H1 (cell line): ENCODE measurements at regions not wholly inside any gene's neighbourhood (a gene's known extent, or its start where the extent isn't known, plus 50 kb on each side); places are given as distances from the start of the nearest gene placed in this dataset.

Source experiments
- CTCF ChIA-PET: fragments of 300-600 bp; sonication (Branson Sonifier 250); formaldehyde crosslinking; loops from one replicate; lab custom pipeline; 2021; ENCODE audit not compliant: partially characterized antibody; lab: Charles Lee
- POLR2A ChIA-PET: fragments of 300-600 bp; sonication (Branson Sonifier 250); formaldehyde crosslinking; loops from one replicate; lab custom pipeline; 2021; ENCODE audit warnings: inconsistent platforms; ENCODE audit not compliant: partially characterized antibody; lab: Charles Lee
- DNase-seq, 2 experiments: peaks; one replicate each; pipeline versions ENCODE4 v3.0.0 to v3.0.0-alpha.2; 2010 to 2022; ENCODE audit warnings: low spot score in 2 of 2, low read depth in 1 of 2, mixed read lengths in 1 of 2
- FAIRE-seq: peaks from 2 replicates; lab custom pipeline; 2011; peaks lifted over from hg19 to GRCh38; lab: Jason Lieb, UNC
- H2AFZ ChIP-seq: 2 replicates; pipeline ENCODE4 v1.8.1; 2012; ENCODE audit warnings: low read length, inconsistent platforms
- H2AK5ac ChIP-seq: 2 replicates; pipeline ENCODE4 v1.6.1; 2013; ENCODE audit warnings: low read depth, low read length
- H2BK120ac ChIP-seq: replicated peaks from 2 replicates; pipeline ENCODE3; 2013; ENCODE audit warnings: low read depth, low read length, inconsistent platforms
- H2BK12ac ChIP-seq: 2 replicates; pipeline ENCODE4 v1.6.1; 2013; ENCODE audit warnings: low read depth, low read length
- H2BK15ac ChIP-seq: 2 replicates; pipeline ENCODE4 v1.6.1; 2013; ENCODE audit warnings: low read length
- H2BK20ac ChIP-seq: 2 replicates; pipeline ENCODE4 v1.6.1; 2013; ENCODE audit warnings: low read length
- H2BK5ac ChIP-seq: 2 replicates; pipeline ENCODE4 v1.6.1; 2013; ENCODE audit warnings: low read depth, low read length
- H3K14ac ChIP-seq: 2 replicates; pipeline ENCODE4 v1.6.1; 2013; ENCODE audit warnings: inconsistent platforms; ENCODE audit not compliant: insufficient read length
- H3K18ac ChIP-seq: 2 replicates; pipeline ENCODE4 v1.6.1; 2013; ENCODE audit warnings: low read length; ENCODE audit errors: extremely low read depth
- H3K23ac ChIP-seq: 2 replicates; pipeline ENCODE4 v1.6.1; 2013; ENCODE audit warnings: inconsistent platforms; ENCODE audit not compliant: insufficient read length
- H3K23me2 ChIP-seq: 2 replicates; pipeline ENCODE4 v1.6.1; 2013; ENCODE audit warnings: low read depth, low read length
- H3K27ac ChIP-seq: 2 replicates; pipeline ENCODE4 v1.6.1; 2011; ENCODE audit warnings: low read depth, low read length, inconsistent platforms
- H3K27me3 ChIP-seq, 4 experiments: replicated peaks in 1 of 4; 1 replicate in 1 of 4; 2 replicates in 3 of 4; pipeline versions ENCODE4 v1.6.1 to v1.8.1; 2011 to 2013; ENCODE audit warnings: low read length in 3 of 4, mild to moderate bottlenecking in 3 of 4, inconsistent platforms in 2 of 4, mixed read lengths in 2 of 4, moderate library complexity in 1 of 4; ENCODE audit not compliant: control insufficient read depth in 3 of 4, insufficient read depth in 3 of 4; ENCODE audit errors: extremely low read depth in 1 of 4
- H3K36me3 ChIP-seq, 4 experiments: 2 replicates each; pipeline versions ENCODE4 v1.6.1 to v1.8.1; 2011 to 2013; ENCODE audit warnings: mild to moderate bottlenecking in 4 of 4, low read length in 3 of 4, moderate library complexity in 2 of 4, control low read depth in 1 of 4, inconsistent platforms in 1 of 4; ENCODE audit not compliant: insufficient read depth in 4 of 4, control insufficient read depth in 2 of 4
- H3K4ac ChIP-seq: replicated peaks from 2 replicates; pipeline ENCODE3; 2013; ENCODE audit warnings: low read length, low read depth, mixed read lengths, inconsistent platforms; ENCODE audit not compliant: insufficient read length
- H3K4me1 ChIP-seq, 4 experiments: replicated peaks in 1 of 4; 1 replicate in 1 of 4; 2 replicates in 3 of 4; pipeline versions ENCODE4 v1.6.1 to v1.8.1; 2011 to 2013; ENCODE audit warnings: low read length in 3 of 4, inconsistent platforms in 2 of 4, mixed read lengths in 1 of 4; ENCODE audit not compliant: insufficient read depth in 4 of 4, control insufficient read depth in 3 of 4
- H3K4me2 ChIP-seq, 2 experiments: 2 replicates each; pipeline versions ENCODE4 v1.6.1 to v1.8.1; 2011 to 2013; ENCODE audit warnings: low read depth in 2 of 2, low read length in 2 of 2, control low read depth in 1 of 2, inconsistent platforms in 1 of 2, mild to moderate bottlenecking in 1 of 2; ENCODE audit not compliant: insufficient read depth in 1 of 2
- H3K4me3 ChIP-seq, 4 experiments: fragments of 200-600, 300-600 bp in 1 of 4; sonication (generic), shearing (Covaris generic), sonication (Bioruptor Twin) in 1 of 4; 2 replicates each; pipeline versions ENCODE4 v1.5.1 to v1.8.1; 2011 to 2016; ENCODE audit warnings: low read length in 4 of 4, low read depth in 3 of 4, control low read depth in 2 of 4, inconsistent platforms in 2 of 4, mild to moderate bottlenecking in 2 of 4, mixed read lengths in 1 of 4, moderate library complexity in 1 of 4; ENCODE audit not compliant: insufficient read depth in 2 of 4; ENCODE audit errors: extremely low read depth in 1 of 4
- H3K56ac ChIP-seq: replicated peaks from 2 replicates; pipeline ENCODE3; 2013; ENCODE audit warnings: low read depth, mild to moderate bottlenecking, mixed read lengths, low read length, inconsistent platforms; ENCODE audit not compliant: insufficient read length
- H3K79me1 ChIP-seq: 2 replicates; pipeline ENCODE4 v1.6.1; 2013; ENCODE audit warnings: low read depth, low read length, control low read depth
- H3K79me2 ChIP-seq, 2 experiments: 2 replicates each; pipeline versions ENCODE4 v1.6.1 to v1.8.1; 2012 to 2013; ENCODE audit warnings: low read length in 2 of 2, mild to moderate bottlenecking in 2 of 2, inconsistent platforms in 1 of 2; ENCODE audit not compliant: insufficient read depth in 2 of 2, control insufficient read depth in 1 of 2
- H3K9ac ChIP-seq, 4 experiments: replicated peaks in 1 of 4; 1 replicate in 1 of 4; 2 replicates in 3 of 4; pipeline versions ENCODE4 v1.6.1 to v1.8.1; 2011 to 2013; ENCODE audit warnings: low read depth in 3 of 4, low read length in 3 of 4, control low read depth in 2 of 4, mild to moderate bottlenecking in 2 of 4, moderate library complexity in 2 of 4, inconsistent platforms in 1 of 4; ENCODE audit errors: extremely low read depth in 1 of 4
- H3K9me3 ChIP-seq, 2 experiments: 2 replicates each; pipeline versions ENCODE4 v1.6.1 to v1.8.1; 2012 to 2013; ENCODE audit warnings: mild to moderate bottlenecking in 2 of 2, moderate library complexity in 2 of 2, control low read depth in 1 of 2, inconsistent platforms in 1 of 2, low read depth in 1 of 2, low read length in 1 of 2, mixed read lengths in 1 of 2; ENCODE audit not compliant: insufficient read depth in 2 of 2
- H4K20me1 ChIP-seq, 2 experiments: replicated peaks in 1 of 2; 2 replicates each; pipeline versions ENCODE3 to v1.8.1; 2011 to 2013; ENCODE audit warnings: inconsistent platforms in 2 of 2, low read length in 2 of 2, mild to moderate bottlenecking in 1 of 2; ENCODE audit not compliant: insufficient read depth in 2 of 2, control insufficient read depth in 1 of 2
- H4K5ac ChIP-seq: 2 replicates; pipeline ENCODE4 v1.6.1; 2013; ENCODE audit warnings: low read length, low read depth, mixed read lengths, inconsistent platforms; ENCODE audit not compliant: insufficient read length
- H4K8ac ChIP-seq: 2 replicates; pipeline ENCODE4 v1.8.0; 2013; ENCODE audit warnings: mild to moderate bottlenecking, moderate library complexity, low read length, inconsistent platforms; ENCODE audit not compliant: insufficient read depth; ENCODE audit errors: extremely low read depth
- H4K91ac ChIP-seq: replicated peaks from 2 replicates; pipeline ENCODE3; 2013; ENCODE audit warnings: low read length, mixed read lengths, inconsistent platforms; ENCODE audit not compliant: insufficient read length
- ATF3 ChIP-seq: IDR thresholded peaks from 2 replicates; pipeline ENCODE4 v1.6.1; 2011; ENCODE audit warnings: low read depth, mild to moderate bottlenecking, low read length; ENCODE audit not compliant: insufficient read depth
- BACH1 ChIP-seq: IDR thresholded peaks from 2 replicates; pipeline ENCODE4 v1.6.1; 2012; ENCODE audit warnings: low read length, improper control_type of control experiment
- CHD2 ChIP-seq: IDR thresholded peaks from 2 replicates; pipeline ENCODE4 v1.6.1; 2012; ENCODE audit warnings: low read length, improper control_type of control experiment
- CTBP2 ChIP-seq: IDR thresholded peaks from 2 replicates; pipeline ENCODE4 v1.7.0; 2011; ENCODE audit warnings: borderline replicate concordance, mild to moderate bottlenecking, moderate library complexity, mixed read lengths, low read length; ENCODE audit not compliant: insufficient read depth, insufficient read length
- E2F6 ChIP-seq: IDR thresholded peaks from 2 replicates; pipeline ENCODE4 v1.6.1; 2012; ENCODE audit warnings: inconsistent platforms
- GTF2F1 ChIP-seq: IDR thresholded peaks from 2 replicates; pipeline ENCODE4 v1.6.1; 2012; ENCODE audit warnings: low read depth, low read length, improper control_type of control experiment, borderline replicate concordance
- PHF8 ChIP-seq: fragments of 200-600 bp; sonication (generic); conservative IDR thresholded peaks from 2 replicates; pipeline ENCODE4 v1.7.1; 2012; ENCODE audit warnings: low read depth, mild to moderate bottlenecking, inconsistent platforms, low read length, moderate library complexity
- POLR2AphosphoS5 ChIP-seq: IDR thresholded peaks from 2 replicates; pipeline ENCODE4 v1.6.1; 2011; ENCODE audit warnings: low read depth, low read length
- POU5F1 ChIP-seq: IDR thresholded peaks from 2 replicates; pipeline ENCODE4 v1.6.1; 2011; ENCODE audit warnings: low read depth, mild to moderate bottlenecking, low read length, moderate library complexity
- SIX5 ChIP-seq: IDR thresholded peaks from 2 replicates; pipeline ENCODE4 v1.6.1; 2011; ENCODE audit warnings: mild to moderate bottlenecking, low read depth, low read length
- SP1 ChIP-seq: IDR thresholded peaks from 2 replicates; pipeline ENCODE4 v1.6.1; 2011; ENCODE audit warnings: low read depth, low read length
- TAF7 ChIP-seq: optimal IDR thresholded peaks from 2 replicates; pipeline ENCODE3; 2011; ENCODE audit warnings: low read depth, mild to moderate bottlenecking, inconsistent platforms, low read length, moderate library complexity, borderline replicate concordance
- TBP ChIP-seq: IDR thresholded peaks from 2 replicates; pipeline ENCODE4 v1.6.1; 2011; ENCODE audit warnings: low read depth, low read length, improper control_type of control experiment
- WGBS, 2 experiments: shearing (Covaris generic) in 1 of 2; methylation state at CpG; one replicate each; pipeline versions ENCODE4 v1.1.6 to v1.1.7; 2013 to 2015; ENCODE audit warnings: low lambda C conversion rate in 2 of 2, mixed read lengths in 2 of 2, inconsistent platforms in 1 of 2, low coverage in 1 of 2, missing lambda C conversion rate in 1 of 2; ENCODE audit not compliant: insufficient replicate concordance in 2 of 2, insufficient coverage in 1 of 2, insufficient read length in 1 of 2; ENCODE audit errors: extremely low coverage in 1 of 2, missing lambda C conversion rate in 1 of 2; 5-methylcytosine and 5-hydroxymethylcytosine counted together

- H3K4me3 ChIP-seq: no peak overlapping the region
- no peak overlapping the region for H2BK5ac ChIP-seq
- no peak overlapping the region for H3K9ac ChIP-seq
- 82% methylated on average over 4 of the region's 4 CpGs; no CpG with 5 or more reads in 1 of the 2 experiments for WGBS, 2 experiments
- no peak for DNase-seq
- H3K4me1 ChIP-seq: no peaks in the 10 kb centered on the region
- no peaks in the 10 kb centered on the region for H3K79me1 ChIP-seq
- no peak overlapping the region for H2AFZ ChIP-seq
- no peak overlapping the region for H3K56ac ChIP-seq
- no peaks in the 10 kb centered on the region for H4K20me1 ChIP-seq
- FAIRE-seq: no peak
- H3K4ac ChIP-seq: no peak overlapping the region
- no peak overlapping the region for H2BK15ac ChIP-seq
- ChIA-PET CTCF (interaction anchor here (0.6 to 2.9 kb wide), 9 partner anchors 16 to 621 kb away, joined by 3 to 8 read pairs (median 4); no protein-coding TSS in a partner anchor), POLR2A (interaction anchor here (1.0 kb wide), 1 partner anchor 22 kb away, joined by 3 read pairs; no protein-coding TSS in a partner anchor)
- H2BK20ac ChIP-seq: no peak overlapping the region
- no peak overlapping the region for H4K8ac ChIP-seq
- no peaks in the 10 kb centered on the region for H3K36me3 ChIP-seq
- H3K23ac ChIP-seq: no peak overlapping the region
- no peak overlapping the region for H4K5ac ChIP-seq
- H3K18ac ChIP-seq: no peak overlapping the region
- no peak overlapping the region for H2AK5ac ChIP-seq
- H3K27me3 ChIP-seq: no peaks in the 10 kb centered on the region; a peak in 1 of 7 replicates
- H3K23me2 ChIP-seq: no peaks in the 10 kb centered on the region
- no peak overlapping the region for H3K14ac ChIP-seq
- H2BK120ac ChIP-seq: no peak overlapping the region
- no peaks in the 10 kb centered on the region for H3K9me3 ChIP-seq
- H2BK12ac ChIP-seq: no peak overlapping the region
- H3K79me2 ChIP-seq: no peaks in the 10 kb centered on the region
- H3K4me2 ChIP-seq: no peak overlapping the region
- no peak overlapping the region for H3K27ac ChIP-seq
- H4K91ac ChIP-seq: no peak overlapping the region
- TF ChIP-seq POU5F1 (no peak), POLR2AphosphoS5 (no peak), E2F6 (no peak), CHD2 (no peak), SP1 (no peak), CTBP2 (no peak), SIX5 (no peak), TBP (no peak), GTF2F1 (no peak), TAF7 (no peak), BACH1 (no peak), ATF3 (no peak), PHF8 (no peak)
Observed at GRCh38 chr1:14443164-14443787, 155.2 kb upstream of the KAZN start.
